RWPE2 (cell line): ENCODE measurements at regions not wholly inside any gene's neighbourhood (a gene's known extent, or its start where the extent isn't known, plus 50 kb on each side); places are given as distances from the start of the nearest gene placed in this dataset.

ENCODE experiments used
- ATAC-seq: fragments of 200-7000 bp; cut with Tn5 transposase; 3 replicates; pipeline ENCODE4 v1.9.1; 2021; ENCODE audit warnings: low read depth
- DNase-seq: peaks from one replicate; pipeline ENCODE4 v3.0.0-alpha.2; 2020; ENCODE audit warnings: low spot score
- H3K27ac ChIP-seq: fragments of 450-650 bp; 2 replicates; pipeline ENCODE4 v1.5.1; 2017; ENCODE audit warnings: mild to moderate bottlenecking; ENCODE audit not compliant: poor library complexity, severe bottlenecking
- H3K27me3 ChIP-seq: fragments of 250-450 bp; sonication (Bioruptor Pico); 2 replicates; pipeline ENCODE4 v1.5.1; 2021; ENCODE audit warnings: mild to moderate bottlenecking, moderate library complexity; ENCODE audit not compliant: insufficient read depth, poor library complexity, severe bottlenecking
- H3K36me3 ChIP-seq: fragments of 250-450 bp; sonication (Bioruptor Pico); 2 replicates; pipeline ENCODE4 v1.5.1; 2020; ENCODE audit warnings: low read depth, mild to moderate bottlenecking, moderate library complexity
- H3K4me1 ChIP-seq: fragments of 250-450 bp; sonication (Bioruptor Pico); 2 replicates; pipeline ENCODE4 v1.5.1; 2021; ENCODE audit warnings: mild to moderate bottlenecking, moderate library complexity; ENCODE audit not compliant: insufficient read depth, poor library complexity, severe bottlenecking
- H3K4me3 ChIP-seq: fragments of 250-450 bp; sonication (Bioruptor Pico); 2 replicates; pipeline ENCODE4 v1.5.1; 2021; ENCODE audit warnings: mild to moderate bottlenecking, moderate library complexity; ENCODE audit not compliant: severe bottlenecking
- H3K9me3 ChIP-seq: fragments of 250-450 bp; sonication (Bioruptor Pico); 2 replicates; pipeline ENCODE4 v1.5.1; 2021; ENCODE audit warnings: mild to moderate bottlenecking, moderate library complexity; ENCODE audit not compliant: severe bottlenecking
- CTCF ChIP-seq: fragments of 450-650 bp; IDR thresholded peaks from one replicate; pipeline ENCODE4 v1.5.1; 2017; ENCODE audit warnings: mild to moderate bottlenecking, moderate library complexity; ENCODE audit not compliant: poor library complexity, severe bottlenecking

- Histone ChIP-seq H3K9me3 (no peaks in the 10 kb centered on the region), H3K4me1 (no peaks in the 10 kb centered on the region), H3K27me3 (no peaks in the 10 kb centered on the region), H3K36me3 (no peaks in the 10 kb centered on the region), H3K27ac (no peak overlapping the region), H3K4me3 (no peak overlapping the region)
- no peak for TF ChIP-seq CTCF
- ATAC-seq = no peak
- no peak for DNase-seq
Observed at GRCh38 chr18:51480407-51481261, 283.2 kb upstream of the MEX3C start.

GRCh38 chr18:51486735-51487366 is 289.4 kb upstream of the MEX3C start:
- TF ChIP-seq CTCF = no peak
- Histone ChIP-seq H3K4me1 (no peaks in the 10 kb centered on the region), H3K4me3 (no peak overlapping the region), H3K36me3 (no peaks in the 10 kb centered on the region), H3K9me3 (no peaks in the 10 kb centered on the region), H3K27ac (no peak overlapping the region), H3K27me3 (no peaks in the 10 kb centered on the region)
- DNase-seq = no peak
- ATAC-seq = no peak

- Histone ChIP-seq H3K9me3 (no peaks in the 10 kb centered on the region), H3K36me3 (no peaks in the 10 kb centered on the region), H3K27me3 (no peaks in the 10 kb centered on the region), H3K27ac (no peak overlapping the region), H3K4me1 (no peaks in the 10 kb centered on the region), H3K4me3 (no peak overlapping the region)
- TF ChIP-seq CTCF = no peak
- DNase-seq = no peak
- no peak for ATAC-seq
Observed at GRCh38 chr18:51490417-51490816, 292.9 kb upstream of the MEX3C start.

GRCh38 chr18:51490860-51491259 is 293.4 kb upstream of the MEX3C start:
- Histone ChIP-seq H3K27ac (no peak overlapping the region), H3K27me3 (no peaks in the 10 kb centered on the region), H3K9me3 (no peaks in the 10 kb centered on the region), H3K4me3 (no peak overlapping the region), H3K36me3 (no peaks in the 10 kb centered on the region), H3K4me1 (no peaks in the 10 kb centered on the region)
- no peak for DNase-seq
- no peak for TF ChIP-seq CTCF
- ATAC-seq = peak; percentile 85
